ENCODE measurements at regions not wholly inside any gene's neighbourhood (a gene's known extent, or its start where the extent isn't known, plus 50 kb on each side); places are given as distances from the start of the nearest gene placed in this dataset.

DNA sequence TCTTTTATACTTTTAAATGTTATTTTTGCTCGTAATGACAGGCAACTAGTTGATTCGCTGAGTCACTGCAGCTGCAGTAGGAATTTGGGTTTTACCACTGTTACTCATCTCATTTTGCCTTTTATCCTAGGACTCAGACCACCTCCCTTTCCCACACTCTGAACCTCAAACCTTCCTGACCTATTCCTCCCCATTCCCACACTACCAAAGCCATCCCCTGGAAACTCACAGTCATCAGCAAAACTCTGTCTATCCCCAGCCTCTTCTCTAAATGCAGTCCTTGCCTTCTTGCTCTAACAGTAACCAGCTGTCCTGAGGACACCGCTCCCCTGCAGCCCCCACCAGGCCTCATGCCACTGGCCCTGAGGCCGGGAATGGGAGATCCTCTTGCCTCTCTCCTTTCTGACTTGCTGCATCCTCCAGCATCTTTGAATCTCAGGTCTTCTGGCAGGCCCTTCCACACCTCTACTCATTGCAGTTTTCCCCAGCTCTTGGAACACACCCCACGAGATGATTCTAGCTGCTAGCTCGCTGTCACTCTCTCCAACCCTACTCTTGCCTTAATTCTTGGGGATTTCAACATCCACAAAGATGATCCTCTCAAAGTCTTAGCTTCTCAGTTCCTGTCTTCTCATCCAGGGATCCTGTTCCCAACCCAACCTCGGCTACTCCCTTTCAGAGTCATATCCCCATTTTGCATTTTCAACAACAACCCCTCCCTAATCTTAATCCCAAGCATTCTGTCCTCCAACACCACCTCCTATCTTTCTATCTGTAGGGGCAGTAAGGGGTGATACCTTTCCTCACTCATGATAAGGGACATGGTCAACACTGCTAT lies 55.9 kb upstream of the C3orf80 start:
- peak in 1 of 2 donors; percentile 16 for ATAC-seq
- Histone ChIP-seq H3K27ac (ENCODE audit: low read length) (no peak overlapping the region), H3K4me3 (ENCODE audit: low read length) (no peak overlapping the region), H3K27me3 (ENCODE audit: control insufficient read depth, insufficient read depth) (no peaks in the 10 kb centered on the region), H3K4me1 (ENCODE audit: control insufficient read depth, insufficient read depth, low read length) (no peaks in the 10 kb centered on the region), H3K9me3 (ENCODE audit: control insufficient read depth, low read length) (no peaks in the 10 kb centered on the region)
- DNase-seq: no peak
- intact Hi-C loops (cut with DNase I): loop anchor here in 1 of 4 donors (10.0 kb wide), 1 partner anchor 245 kb away; no protein-coding TSS in a partner anchor
- WGBS: 69% methylated on average over 7 of the region's 7 CpGs

DNA sequence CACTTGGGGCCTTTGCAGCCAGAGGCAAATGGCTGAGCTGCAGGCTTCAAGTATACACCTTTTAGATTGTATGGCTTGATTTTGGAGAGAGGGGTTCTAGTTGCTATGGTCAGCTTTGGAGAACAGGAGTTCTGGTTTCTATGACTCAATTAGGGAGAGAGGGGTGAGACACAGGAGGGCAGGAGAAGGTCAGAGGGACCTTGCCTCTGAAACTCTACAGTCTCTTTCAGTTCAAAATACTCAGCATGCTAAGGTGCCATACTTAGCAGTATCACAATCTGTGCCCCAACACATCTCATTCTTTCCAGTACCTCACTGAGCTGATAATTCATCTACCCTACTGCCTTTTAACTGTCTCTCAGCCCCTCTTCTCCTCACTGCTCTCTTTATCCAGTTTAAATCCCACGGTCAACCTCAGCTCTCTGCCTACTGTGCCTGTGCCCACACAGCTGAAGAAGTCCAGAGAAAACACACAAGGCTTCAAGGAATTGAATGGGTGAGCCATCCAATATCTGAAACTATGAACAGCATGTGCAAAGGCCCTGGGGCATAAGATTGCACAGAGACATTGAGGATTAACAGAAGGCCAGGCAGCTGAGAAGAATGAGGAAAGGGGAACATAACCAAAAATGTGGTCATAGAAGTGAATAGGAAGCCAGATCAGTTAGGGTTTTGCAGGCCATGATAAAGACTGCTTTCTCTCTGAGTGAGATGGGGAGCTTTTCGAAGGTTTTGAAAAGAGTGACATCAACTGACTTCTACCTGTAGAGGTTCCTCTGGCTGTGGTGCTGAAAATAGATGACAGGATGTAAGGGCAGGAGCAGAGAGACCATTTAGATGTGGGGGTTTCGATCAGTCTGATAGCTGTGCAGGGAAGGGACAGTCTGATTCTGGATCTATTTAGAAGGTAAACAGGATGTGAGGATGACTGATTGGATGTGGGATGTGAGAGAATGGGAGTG lies 54.5 kb upstream of the C3orf80 start:
- H3K4me1 ChIP-seq (ENCODE audit: control insufficient read depth, insufficient read depth, low read length): no peaks in the 10 kb centered on the region
- DNase-seq (no peak), ATAC-seq (no peak)
- H3K9me3 ChIP-seq (ENCODE audit: control insufficient read depth, low read length): no peaks in the 10 kb centered on the region
- H3K4me3 ChIP-seq (ENCODE audit: low read length): no peak overlapping the region
- no peak overlapping the region for H3K27ac ChIP-seq (ENCODE audit: low read length)
- intact Hi-C loops (cut with DNase I): no loop called here
- 88% methylated on average over 3 of the region's 3 CpGs for WGBS
- H3K27me3 ChIP-seq (ENCODE audit: control insufficient read depth, insufficient read depth): no peaks in the 10 kb centered on the region

DNA sequence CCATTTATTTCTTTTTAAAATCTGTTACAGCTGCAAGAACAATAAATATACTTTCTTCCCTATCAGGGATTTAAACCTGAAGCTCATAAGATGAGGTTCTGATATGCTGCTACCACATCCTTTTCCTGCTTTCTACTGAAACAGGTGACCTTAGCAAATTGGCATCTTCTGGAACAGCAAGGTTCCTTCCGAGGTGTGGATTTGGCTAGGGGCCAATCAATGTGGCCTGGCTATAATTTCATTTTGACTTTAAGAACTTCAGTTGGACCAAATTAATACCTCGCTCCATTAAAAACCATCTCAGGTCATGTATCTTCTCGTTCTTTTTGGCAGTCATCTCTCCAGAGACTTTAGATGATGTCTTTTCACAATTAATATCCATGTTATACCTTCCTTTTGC lies 53.4 kb upstream of the C3orf80 start:
- H3K4me3 ChIP-seq (ENCODE audit: low read length): no peak overlapping the region
- no peaks in the 10 kb centered on the region for H3K27me3 ChIP-seq (ENCODE audit: control insufficient read depth, insufficient read depth)
- no peaks in the 10 kb centered on the region for H3K4me1 ChIP-seq (ENCODE audit: control insufficient read depth, insufficient read depth, low read length)
- DNase-seq (no peak), ATAC-seq (no peak)
- 69% methylated on average over 3 of the region's 3 CpGs for WGBS
- no peak overlapping the region for H3K27ac ChIP-seq (ENCODE audit: low read length)
- intact Hi-C loops (cut with DNase I): no loop called here
- H3K9me3 ChIP-seq (ENCODE audit: control insufficient read depth, low read length): no peaks in the 10 kb centered on the region

DNA sequence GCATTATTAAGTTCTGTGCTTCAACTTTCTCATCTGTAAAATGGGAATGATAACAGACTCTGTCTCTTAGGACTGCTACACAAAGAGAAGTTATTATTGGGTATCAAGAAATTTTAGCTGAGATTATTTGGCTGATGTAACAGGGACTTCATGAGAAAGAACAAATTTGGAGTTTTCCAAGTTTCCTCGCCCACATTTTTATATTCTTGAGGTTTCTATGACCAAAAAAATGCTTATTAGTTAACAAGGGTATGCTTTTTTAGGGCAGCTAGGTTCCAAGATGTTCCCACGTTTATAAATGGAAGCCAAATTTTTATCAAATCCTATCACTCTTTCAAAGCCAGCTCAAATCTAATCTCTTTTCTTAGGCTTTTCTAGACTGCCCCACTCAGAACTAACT lies 50.6 kb upstream of the C3orf80 start:
- intact Hi-C loops (cut with DNase I): no loop called here
- Histone ChIP-seq H3K4me1 (ENCODE audit: control insufficient read depth, insufficient read depth, low read length) (no peaks in the 10 kb centered on the region), H3K27ac (ENCODE audit: low read length) (no peak overlapping the region), H3K27me3 (ENCODE audit: control insufficient read depth, insufficient read depth) (no peaks in the 10 kb centered on the region), H3K9me3 (ENCODE audit: control insufficient read depth, low read length) (no peaks in the 10 kb centered on the region), H3K4me3 (ENCODE audit: low read length) (no peak overlapping the region)
- DNase-seq (no peak), ATAC-seq (no peak)
- WGBS: 56% methylated on average over 2 of the region's 2 CpGs

Data from right cardiac atrium (tissue), 5 donors.